HEK293T (cell line): ENCODE measurements at regions not wholly inside any gene's neighbourhood (a gene's known extent, or its start where the extent isn't known, plus 50 kb on each side); places are given as distances from the start of the nearest gene placed in this dataset.

Source experiments
- CTCF ChIA-PET: fragments of 350-600 bp; formaldehyde crosslinking; extraction: SDS; loops from one replicate; lab custom pipeline; 2021; ENCODE audit warnings: antibody characterized with exemption, inconsistent platforms; lab: Yijun Ruan, JAX
- POLR2A ChIA-PET: fragments of 350-600 bp; formaldehyde crosslinking; extraction: SDS; loops from one replicate; lab custom pipeline; 2020; ENCODE audit warnings: antibody characterized with exemption, inconsistent platforms; lab: Yijun Ruan, JAX
- DNase-seq: peaks from one replicate; pipeline ENCODE4 v3.0.0; 2012; ENCODE audit warnings: mixed read lengths; ENCODE audit errors: extremely low spot score
- ARNT ChIP-seq: fragments of 450-650 bp; IDR thresholded peaks from 2 replicates; pipeline ENCODE4 v1.6.1; 2017; ENCODE audit warnings: mild to moderate bottlenecking
- BHLHE40 ChIP-seq: fragments of 450-650 bp; IDR thresholded peaks from 2 replicates; pipeline ENCODE4 v1.6.1; 2016; ENCODE audit warnings: mild to moderate bottlenecking, moderate library complexity, borderline replicate concordance
- CTBP1 ChIP-seq: fragments of 450-650 bp; IDR thresholded peaks from 2 replicates; pipeline ENCODE4 v1.6.1; 2016; ENCODE audit warnings: borderline replicate concordance
- ELF4 ChIP-seq: fragments of 450-650 bp; IDR thresholded peaks from 2 replicates; pipeline ENCODE4 v1.6.1; 2017; ENCODE audit warnings: antibody characterized with exemption
- FOXA1 ChIP-seq: fragments of 450-650 bp; IDR thresholded peaks from 2 replicates; pipeline ENCODE4 v1.6.1; 2016; ENCODE audit warnings: mild to moderate bottlenecking
- FOXK2 ChIP-seq: fragments of 450-650 bp; IDR thresholded peaks from 2 replicates; pipeline ENCODE4 v1.6.1; 2016; ENCODE audit warnings: mild to moderate bottlenecking
- FOXM1 ChIP-seq: fragments of 450-650 bp; IDR thresholded peaks from 2 replicates; pipeline ENCODE4 v1.6.1; 2017; ENCODE audit warnings: mild to moderate bottlenecking, borderline replicate concordance
- HDGF ChIP-seq: fragments of 450-650 bp; IDR thresholded peaks from 2 replicates; pipeline ENCODE4 v1.6.1; 2017; ENCODE audit warnings: antibody characterized with exemption, borderline replicate concordance
- L3MBTL2 ChIP-seq: fragments of 450-650 bp; conservative IDR thresholded peaks from 2 replicates; pipeline ENCODE4 v1.6.1; 2016; ENCODE audit warnings: mild to moderate bottlenecking
- LEF1 ChIP-seq: fragments of 450-650 bp; IDR thresholded peaks from 2 replicates; pipeline ENCODE4 v1.6.1; 2017; ENCODE audit warnings: mild to moderate bottlenecking, borderline replicate concordance
- NFRKB ChIP-seq: fragments of 450-650 bp; IDR thresholded peaks from 2 replicates; pipeline ENCODE4 v1.6.1; 2016; ENCODE audit warnings: mild to moderate bottlenecking, moderate library complexity
- PKNOX1 ChIP-seq: fragments of 450-650 bp; IDR thresholded peaks from 2 replicates; pipeline ENCODE4 v1.6.1; 2016
- SP1 ChIP-seq: fragments of 450-650 bp; IDR thresholded peaks from 2 replicates; pipeline ENCODE4 v1.6.1; 2017
- SUZ12 ChIP-seq: fragments of 450-650 bp; IDR thresholded peaks from 2 replicates; pipeline ENCODE4 v1.6.1; 2016; ENCODE audit warnings: mild to moderate bottlenecking
- TARDBP ChIP-seq: fragments of 450-650 bp; IDR thresholded peaks from 2 replicates; pipeline ENCODE4 v1.6.1; 2016
- ZNF384 ChIP-seq: fragments of 450-650 bp; IDR thresholded peaks from 2 replicates; pipeline ENCODE4 v1.6.1; 2016

- no peak for DNase-seq
- ChIA-PET POLR2A (no interaction called here), CTCF (no interaction called here)
- TF ChIP-seq ZNF384 (no peak), FOXK2 (no peak), FOXM1 (no peak), SUZ12 (no peak), BHLHE40 (no peak), LEF1 (no peak), L3MBTL2 (no peak), PKNOX1 (no peak), TARDBP (no peak), HDGF (no peak), SP1 (no peak), CTBP1 (no peak), FOXA1 (no peak), ELF4 (no peak), NFRKB (no peak), ARNT (no peak)
Observed at GRCh38 chr17:15177343-15177742, 87.8 kb downstream of the PMP22 start.

- POLR2A ChIA-PET: no interaction called here
- no peak for DNase-seq
- CTCF ChIA-PET: no interaction called here
- TF ChIP-seq ELF4: no peak
- no peak for TF ChIP-seq ZNF384
- no peak for TF ChIP-seq SP1
- no peak for TF ChIP-seq L3MBTL2
- TF ChIP-seq LEF1: no peak
- no peak for TF ChIP-seq SUZ12
- no peak for TF ChIP-seq FOXK2
- no peak for TF ChIP-seq HDGF
- TF ChIP-seq FOXM1: no peak
- no peak for TF ChIP-seq CTBP1
- no peak for TF ChIP-seq BHLHE40
- TF ChIP-seq PKNOX1: no peak
- TF ChIP-seq TARDBP: no peak
- TF ChIP-seq NFRKB: no peak
- TF ChIP-seq FOXA1: no peak
- TF ChIP-seq ARNT: no peak
Observed at GRCh38 chr17:15175356-15175755, 89.8 kb downstream of the PMP22 start.

- DNase-seq: peak; percentile 73
- ChIA-PET CTCF (interaction anchor here (0.8 to 1.2 kb wide), 2 partner anchors 8 to 97 kb away, joined by 3 read pairs; no protein-coding TSS in a partner anchor), POLR2A (no interaction called here)
- TF ChIP-seq ZNF384 (no peak), ELF4 (no peak), LEF1 (no peak), HDGF (no peak), FOXK2 (no peak), CTBP1 (no peak), ARNT (no peak), SUZ12 (no peak), FOXM1 (no peak), FOXA1 (no peak), SP1 (no peak), BHLHE40 (no peak), L3MBTL2 (no peak), PKNOX1 (no peak), NFRKB (no peak), TARDBP (no peak)
Observed at GRCh38 chr17:15171167-15172047, 93.7 kb downstream of the PMP22 start.

- no peak for TF ChIP-seq BHLHE40
- no peak for TF ChIP-seq CTBP1
- TF ChIP-seq HDGF: no peak
- no peak for TF ChIP-seq SP1
- no peak for TF ChIP-seq PKNOX1
- no peak for DNase-seq
- ChIA-PET POLR2A (no interaction called here), CTCF (no interaction called here)
Observed at GRCh38 chr17:15169676-15170075, 95.5 kb downstream of the PMP22 start.

- no peak for TF ChIP-seq TARDBP
- no peak for TF ChIP-seq ARNT
- no peak for TF ChIP-seq PKNOX1
- TF ChIP-seq BHLHE40: no peak
- no peak for TF ChIP-seq L3MBTL2
- DNase-seq: no peak
- CTCF ChIA-PET: no interaction called here
- POLR2A ChIA-PET: no interaction called here
Observed at GRCh38 chr17:15168379-15168778, 96.7 kb downstream of the PMP22 start.
